Ramos (cell line): ENCODE measurements at regions not wholly inside any gene's neighbourhood (a gene's known extent, or its start where the extent isn't known, plus 50 kb on each side); places are given as distances from the start of the nearest gene placed in this dataset.
"Not testable (repeated sequence)": the region's sequence is repeated elsewhere in the genome, so short reads cannot be mapped to it uniquely, and the experiment has no call there.

Experiments used
- in situ Hi-C: fragments of 300-500 bp; cut with MboI; formaldehyde crosslinking; loops from one replicate; pipeline ENCODE4 v1.14.3; 2022; ENCODE audit warnings: low sequenced_read_pairs; ENCODE audit not compliant: unreplicated experiment

- in situ Hi-C loops, result no loop called here
These were observed 411.2 kb downstream of the ETV1 start for GRCh38 chr7:13578294-13578693.

GRCh38 chr7:13581097-13581496 is 408.4 kb downstream of the ETV1 start:
- in situ Hi-C loops, result no loop called here

GRCh38 chr7:13593854-13594253 is 395.6 kb downstream of the ETV1 start:
- in situ Hi-C loops, result no loop called here

GRCh38 chr7:13602036-13602435 is 387.4 kb downstream of the ETV1 start:
- in situ Hi-C loops, result no loop called here

GRCh38 chr7:13603016-13603415 is 386.4 kb downstream of the ETV1 start:
- in situ Hi-C loops, result no loop called here

- in situ Hi-C loops, result no loop called here
These were observed 385.8 kb downstream of the ETV1 start for GRCh38 chr7:13603661-13604060.

GRCh38 chr7:13604178-13604577 is 385.3 kb downstream of the ETV1 start:
- in situ Hi-C loops, result no loop called here

- in situ Hi-C loops, result no loop called here
These were observed 379.1 kb downstream of the ETV1 start for GRCh38 chr7:13610372-13610771.

- in situ Hi-C loops, result no loop called here
These were observed 373.8 kb downstream of the ETV1 start for GRCh38 chr7:13615679-13616078.

GRCh38 chr7:13627455-13627854 is 362.0 kb downstream of the ETV1 start:
- in situ Hi-C loops, result no loop called here

- in situ Hi-C loops, result no loop called here
These were observed 361.0 kb downstream of the ETV1 start for GRCh38 chr7:13628239-13629001.

- in situ Hi-C loops, result not testable (repeated sequence)
These were observed 358.0 kb downstream of the ETV1 start for GRCh38 chr7:13631207-13632049.

- in situ Hi-C loops, result no loop called here
These were observed 355.6 kb downstream of the ETV1 start for GRCh38 chr7:13633857-13634256.

GRCh38 chr7:13639396-13639795 is 350.1 kb downstream of the ETV1 start:
- in situ Hi-C loops, result no loop called here

GRCh38 chr7:13641714-13642113 is 347.8 kb downstream of the ETV1 start:
- in situ Hi-C loops, result no loop called here

- in situ Hi-C loops, result no loop called here
These were observed 338.3 kb downstream of the ETV1 start for GRCh38 chr7:13651167-13651566.

- in situ Hi-C loops, result no loop called here
These were observed 333.1 kb downstream of the ETV1 start for GRCh38 chr7:13656330-13656729.

- in situ Hi-C loops, result no loop called here
These were observed 316.2 kb downstream of the ETV1 start for GRCh38 chr7:13673290-13673689.

- in situ Hi-C loops, result no loop called here
These were observed 306.8 kb downstream of the ETV1 start for GRCh38 chr7:13682626-13683025.

- in situ Hi-C loops, result no loop called here
These were observed 302.0 kb downstream of the ETV1 start for GRCh38 chr7:13687500-13687899.

- in situ Hi-C loops, result no loop called here
These were observed 296.9 kb downstream of the ETV1 start for GRCh38 chr7:13692548-13692947.

- in situ Hi-C loops, result no loop called here
These were observed 287.2 kb downstream of the ETV1 start for GRCh38 chr7:13702251-13702650.
